A673 (cell line): ENCODE measurements at regions not wholly inside any gene's neighbourhood (a gene's known extent, or its start where the extent isn't known, plus 50 kb on each side); places are given as distances from the start of the nearest gene placed in this dataset.

Experiments used
- BruUV-seq: library from RNA; stranded (reverse); fragments of 400-500 nt; replicated peaks from 2 replicates; lab custom pipeline; 2021; lab: Mats Ljungman, UMichigan
- CTCF ChIA-PET: fragments of 300-600 bp; sonication (Branson Sonifier 250); formaldehyde crosslinking; loops from one replicate; lab custom pipeline; 2022; ENCODE audit warnings: antibody characterized with exemption; lab: Charles Lee
- POLR2A ChIA-PET: fragments of 300-600 bp; sonication (Branson Sonifier 250); formaldehyde crosslinking; loops from one replicate; lab custom pipeline; 2022; ENCODE audit warnings: antibody characterized with exemption; ENCODE audit not compliant: low non-redundant PET; lab: Charles Lee
- DNase-seq: peaks from one replicate; pipeline ENCODE4 v3.0.0-alpha.2; 2015; ENCODE audit warnings: low spot score
- H3K27ac ChIP-seq: fragments of 200-600 bp; sonication (generic); 2 replicates; pipeline ENCODE4 v1.5.1; 2016; ENCODE audit warnings: mixed run types, low read depth, mild to moderate bottlenecking, mixed read lengths, antibody characterized with exemption, low read length; ENCODE audit not compliant: poor library complexity, severe bottlenecking
- H3K27me3 ChIP-seq: fragments of 200-600 bp; sonication (generic); replicated peaks from 2 replicates; pipeline ENCODE4 v1.6.1; 2017; ENCODE audit warnings: mixed run types, low read depth, mild to moderate bottlenecking, mixed read lengths, antibody characterized with exemption, low read length; ENCODE audit not compliant: insufficient read depth, poor library complexity
- H3K36me3 ChIP-seq: fragments of 200-600 bp; sonication (generic); 2 replicates; pipeline ENCODE4 v1.6.1; 2016; ENCODE audit warnings: mixed run types, mild to moderate bottlenecking, mixed read lengths, antibody characterized with exemption, low read length; ENCODE audit not compliant: insufficient read depth, poor library complexity, severe bottlenecking
- H3K4me1 ChIP-seq: fragments of 200-600 bp; sonication (generic); 2 replicates; pipeline ENCODE4 v1.6.1; 2017; ENCODE audit warnings: mixed run types, mild to moderate bottlenecking, mixed read lengths, antibody characterized with exemption, low read length; ENCODE audit not compliant: insufficient read depth, poor library complexity, severe bottlenecking
- H3K4me3 ChIP-seq: fragments of 200-600 bp; sonication (generic); 2 replicates; pipeline ENCODE4 v1.5.1; 2016; ENCODE audit warnings: low read depth, mixed run types, mild to moderate bottlenecking, mixed read lengths, low read length; ENCODE audit not compliant: poor library complexity, severe bottlenecking
- H3K9me3 ChIP-seq: fragments of 200-600 bp; sonication (generic); 2 replicates; pipeline ENCODE4 v1.6.1; 2016; ENCODE audit warnings: mixed run types, low read depth, mild to moderate bottlenecking, mixed read lengths, antibody characterized with exemption, low read length; ENCODE audit not compliant: poor library complexity, severe bottlenecking
- CTCF ChIP-seq: fragments of 300-800, 200-600 bp; sonication (generic); conservative IDR thresholded peaks from 2 replicates; pipeline ENCODE4 v1.5.1; 2017; ENCODE audit warnings: low read depth, mild to moderate bottlenecking, antibody characterized with exemption, low read length, moderate library complexity, mixed read lengths
- EZH2 ChIP-seq: fragments of 200-600 bp; sonication (generic); IDR thresholded peaks from 2 replicates; pipeline ENCODE4 v1.6.1; 2017; ENCODE audit warnings: borderline replicate concordance, low read depth, mild to moderate bottlenecking, mixed read lengths, antibody characterized with exemption, low read length; ENCODE audit not compliant: poor library complexity, severe bottlenecking
- intact Hi-C: fragments of 100-400 bp; cut with micrococcal nuclease; formaldehyde crosslinking; loops from one replicate; pipeline ENCODE4 v1.10.0; 2022; ENCODE audit not compliant: unreplicated experiment

- H3K4me1 ChIP-seq, result no peaks in the 10 kb centered on the region
- no peaks in the 10 kb centered on the region for H3K9me3 ChIP-seq
- ChIA-PET CTCF (interaction anchor here (0.5 kb wide), 1 partner anchor 71 kb away, joined by 3 read pairs; no protein-coding TSS in a partner anchor), POLR2A (no interaction called here)
- intact Hi-C loops, result no loop called here
- no peak overlapping the region for H3K4me3 ChIP-seq
- no peaks in the 10 kb centered on the region for H3K27me3 ChIP-seq
- no peaks in the 10 kb centered on the region for H3K36me3 ChIP-seq
- no peak for TF ChIP-seq CTCF
- no peak for TF ChIP-seq EZH2
- no peak for DNase-seq
- no peak overlapping the region for H3K27ac ChIP-seq
- no TSS peak for BruUV-seq
Measured at GRCh38 chr3:27657871-27658270, 64.3 kb downstream of the EOMES start.

GRCh38 chr3:27657404-27657803 lies 64.7 kb downstream of the EOMES start:
- no TSS peak for BruUV-seq
- Histone ChIP-seq H3K27ac (no peak overlapping the region), H3K27me3 (no peaks in the 10 kb centered on the region), H3K4me1 (no peaks in the 10 kb centered on the region), H3K4me3 (no peak overlapping the region), H3K9me3 (no peaks in the 10 kb centered on the region), H3K36me3 (no peaks in the 10 kb centered on the region)
- intact Hi-C loops, result no loop called here
- ChIA-PET POLR2A (no interaction called here), CTCF (no interaction called here)
- no peak for DNase-seq
- TF ChIP-seq CTCF, result no peak
- no peak for TF ChIP-seq EZH2

DNA sequence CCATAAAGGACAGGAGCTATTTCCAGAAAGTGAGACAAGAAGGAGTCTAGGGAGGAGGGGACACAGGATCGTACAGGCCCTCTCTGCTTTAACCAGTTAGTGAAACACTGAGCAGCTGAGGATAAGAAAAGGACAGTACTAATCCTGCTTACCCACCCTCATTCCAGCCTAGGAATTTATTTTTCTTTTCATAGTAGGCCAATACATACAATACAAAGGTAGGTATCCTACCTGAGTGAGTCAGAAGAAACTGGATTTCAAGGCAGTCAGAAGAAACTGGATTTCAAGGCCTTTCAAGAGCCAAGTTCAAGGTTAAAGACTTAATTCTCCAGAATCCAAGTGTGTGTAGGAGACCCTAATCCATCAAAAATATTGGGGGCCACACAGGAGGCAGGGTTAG lies 65.3 kb downstream of the EOMES start:
- no peaks in the 10 kb centered on the region for H3K27me3 ChIP-seq
- no peak for DNase-seq
- ChIA-PET CTCF (no interaction called here), POLR2A (no interaction called here)
- BruUV-seq, result no TSS peak
- no peak overlapping the region for H3K4me3 ChIP-seq
- H3K27ac ChIP-seq, result no peak overlapping the region
- TF ChIP-seq EZH2, result no peak
- TF ChIP-seq CTCF, result no peak
- H3K36me3 ChIP-seq, result no peaks in the 10 kb centered on the region
- intact Hi-C loops, result no loop called here
- no peaks in the 10 kb centered on the region for H3K9me3 ChIP-seq
- H3K4me1 ChIP-seq, result no peaks in the 10 kb centered on the region
